ENCODE measurements at regions not wholly inside any gene's neighbourhood (a gene's known extent, or its start where the extent isn't known, plus 50 kb on each side); places are given as distances from the start of the nearest gene placed in this dataset.

DNA sequence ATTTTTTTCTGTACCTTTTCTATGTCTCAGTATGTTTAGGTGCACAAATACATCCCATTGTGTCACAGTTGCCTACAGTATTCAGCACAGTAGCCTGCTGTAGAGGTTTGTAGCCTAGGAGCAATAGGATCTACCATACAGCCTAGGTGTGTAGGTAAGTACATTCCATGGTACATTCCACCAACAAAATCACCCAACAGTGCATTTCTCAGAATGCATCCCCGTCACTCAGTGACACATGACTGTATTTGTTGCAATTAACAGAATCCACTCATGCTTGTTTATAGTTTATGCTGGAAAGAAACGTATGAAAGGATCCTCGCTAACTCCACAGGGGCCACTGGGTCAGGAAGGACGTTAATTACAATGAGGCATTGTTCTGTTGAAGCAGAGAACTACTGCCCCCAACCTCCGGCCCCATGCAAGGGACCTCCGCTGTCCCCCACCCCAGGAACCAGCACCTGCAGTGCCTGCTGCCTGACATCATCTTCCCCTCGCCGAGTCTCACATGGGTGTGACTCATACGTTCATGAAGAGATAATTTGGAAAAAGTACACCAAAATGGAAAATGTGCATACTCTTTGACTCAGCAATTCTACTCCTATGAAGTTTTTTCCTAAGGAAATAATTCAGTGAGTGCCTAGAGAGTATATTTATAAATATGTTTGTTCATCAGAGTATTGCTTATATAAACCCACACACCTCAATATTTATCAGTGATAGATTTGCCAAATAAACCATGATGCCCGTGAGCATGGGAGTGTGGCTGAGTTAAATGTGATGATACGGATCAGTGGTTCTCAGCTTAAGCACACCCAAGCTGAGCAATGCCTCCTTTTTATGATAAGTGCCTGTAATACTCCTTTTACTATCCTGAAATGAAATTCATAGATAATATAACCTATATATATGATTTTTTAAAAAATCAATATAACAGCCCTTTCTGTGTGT is 156.4 kb upstream of the ECI2 start (continued):
- TF ChIP-seq, protein P1, sequence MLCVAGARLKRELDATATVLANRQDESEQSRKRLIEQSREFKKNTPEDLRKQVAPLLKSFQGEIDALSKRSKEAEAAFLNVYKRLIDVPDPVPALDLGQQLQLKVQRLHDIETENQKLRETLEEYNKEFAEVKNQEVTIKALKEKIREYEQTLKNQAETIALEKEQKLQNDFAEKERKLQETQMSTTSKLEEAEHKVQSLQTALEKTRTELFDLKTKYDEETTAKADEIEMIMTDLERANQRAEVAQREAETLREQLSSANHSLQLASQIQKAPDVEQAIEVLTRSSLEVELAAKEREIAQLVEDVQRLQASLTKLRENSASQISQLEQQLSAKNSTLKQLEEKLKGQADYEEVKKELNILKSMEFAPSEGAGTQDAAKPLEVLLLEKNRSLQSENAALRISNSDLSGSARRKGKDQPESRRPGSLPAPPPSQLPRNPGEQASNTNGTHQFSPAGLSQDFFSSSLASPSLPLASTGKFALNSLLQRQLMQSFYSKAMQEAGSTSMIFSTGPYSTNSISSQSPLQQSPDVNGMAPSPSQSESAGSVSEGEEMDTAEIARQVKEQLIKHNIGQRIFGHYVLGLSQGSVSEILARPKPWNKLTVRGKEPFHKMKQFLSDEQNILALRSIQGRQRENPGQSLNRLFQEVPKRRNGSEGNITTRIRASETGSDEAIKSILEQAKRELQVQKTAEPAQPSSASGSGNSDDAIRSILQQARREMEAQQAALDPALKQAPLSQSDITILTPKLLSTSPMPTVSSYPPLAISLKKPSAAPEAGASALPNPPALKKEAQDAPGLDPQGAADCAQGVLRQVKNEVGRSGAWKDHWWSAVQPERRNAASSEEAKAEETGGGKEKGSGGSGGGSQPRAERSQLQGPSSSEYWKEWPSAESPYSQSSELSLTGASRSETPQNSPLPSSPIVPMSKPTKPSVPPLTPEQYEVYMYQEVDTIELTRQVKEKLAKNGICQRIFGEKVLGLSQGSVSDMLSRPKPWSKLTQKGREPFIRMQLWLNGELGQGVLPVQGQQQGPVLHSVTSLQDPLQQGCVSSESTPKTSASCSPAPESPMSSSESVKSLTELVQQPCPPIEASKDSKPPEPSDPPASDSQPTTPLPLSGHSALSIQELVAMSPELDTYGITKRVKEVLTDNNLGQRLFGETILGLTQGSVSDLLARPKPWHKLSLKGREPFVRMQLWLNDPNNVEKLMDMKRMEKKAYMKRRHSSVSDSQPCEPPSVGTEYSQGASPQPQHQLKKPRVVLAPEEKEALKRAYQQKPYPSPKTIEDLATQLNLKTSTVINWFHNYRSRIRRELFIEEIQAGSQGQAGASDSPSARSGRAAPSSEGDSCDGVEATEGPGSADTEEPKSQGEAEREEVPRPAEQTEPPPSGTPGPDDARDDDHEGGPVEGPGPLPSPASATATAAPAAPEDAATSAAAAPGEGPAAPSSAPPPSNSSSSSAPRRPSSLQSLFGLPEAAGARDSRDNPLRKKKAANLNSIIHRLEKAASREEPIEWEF (CRISPR knock-in tag; IDR thresholded peaks at IDR 0.05) = no peak
- TF ChIP-seq, protein P2, sequence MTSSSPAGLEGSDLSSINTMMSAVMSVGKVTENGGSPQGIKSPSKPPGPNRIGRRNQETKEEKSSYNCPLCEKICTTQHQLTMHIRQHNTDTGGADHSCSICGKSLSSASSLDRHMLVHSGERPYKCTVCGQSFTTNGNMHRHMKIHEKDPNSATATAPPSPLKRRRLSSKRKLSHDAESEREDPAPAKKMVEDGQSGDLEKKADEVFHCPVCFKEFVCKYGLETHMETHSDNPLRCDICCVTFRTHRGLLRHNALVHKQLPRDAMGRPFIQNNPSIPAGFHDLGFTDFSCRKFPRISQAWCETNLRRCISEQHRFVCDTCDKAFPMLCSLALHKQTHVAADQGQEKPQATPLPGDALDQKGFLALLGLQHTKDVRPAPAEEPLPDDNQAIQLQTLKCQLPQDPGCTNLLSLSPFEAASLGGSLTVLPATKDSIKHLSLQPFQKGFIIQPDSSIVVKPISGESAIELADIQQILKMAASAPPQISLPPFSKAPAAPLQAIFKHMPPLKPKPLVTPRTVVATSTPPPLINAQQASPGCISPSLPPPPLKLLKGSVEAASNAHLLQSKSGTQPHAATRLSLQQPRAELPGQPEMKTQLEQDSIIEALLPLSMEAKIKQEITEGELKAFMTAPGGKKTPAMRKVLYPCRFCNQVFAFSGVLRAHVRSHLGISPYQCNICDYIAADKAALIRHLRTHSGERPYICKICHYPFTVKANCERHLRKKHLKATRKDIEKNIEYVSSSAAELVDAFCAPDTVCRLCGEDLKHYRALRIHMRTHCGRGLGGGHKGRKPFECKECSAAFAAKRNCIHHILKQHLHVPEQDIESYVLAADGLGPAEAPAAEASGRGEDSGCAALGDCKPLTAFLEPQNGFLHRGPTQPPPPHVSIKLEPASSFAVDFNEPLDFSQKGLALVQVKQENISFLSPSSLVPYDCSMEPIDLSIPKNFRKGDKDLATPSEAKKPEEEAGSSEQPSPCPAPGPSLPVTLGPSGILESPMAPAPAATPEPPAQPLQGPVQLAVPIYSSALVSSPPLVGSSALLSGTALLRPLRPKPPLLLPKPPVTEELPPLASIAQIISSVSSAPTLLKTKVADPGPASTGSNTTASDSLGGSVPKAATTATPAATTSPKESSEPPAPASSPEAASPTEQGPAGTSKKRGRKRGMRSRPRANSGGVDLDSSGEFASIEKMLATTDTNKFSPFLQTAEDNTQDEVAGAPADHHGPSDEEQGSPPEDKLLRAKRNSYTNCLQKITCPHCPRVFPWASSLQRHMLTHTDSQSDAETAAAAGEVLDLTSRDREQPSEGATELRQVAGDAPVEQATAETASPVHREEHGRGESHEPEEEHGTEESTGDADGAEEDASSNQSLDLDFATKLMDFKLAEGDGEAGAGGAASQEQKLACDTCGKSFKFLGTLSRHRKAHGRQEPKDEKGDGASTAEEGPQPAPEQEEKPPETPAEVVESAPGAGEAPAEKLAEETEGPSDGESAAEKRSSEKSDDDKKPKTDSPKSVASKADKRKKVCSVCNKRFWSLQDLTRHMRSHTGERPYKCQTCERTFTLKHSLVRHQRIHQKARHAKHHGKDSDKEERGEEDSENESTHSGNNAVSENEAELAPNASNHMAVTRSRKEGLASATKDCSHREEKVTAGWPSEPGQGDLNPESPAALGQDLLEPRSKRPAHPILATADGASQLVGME (CRISPR knock-in tag; IDR thresholded peaks at IDR 0.05) = no peak
- TF ChIP-seq POLR2A (conservative IDR thresholded peaks at IDR 0.05) (no peak), ZNF316 (IDR thresholded peaks at IDR 0.05) (peak; percentile 92), FOSL1 (tag; conservative IDR thresholded peaks at IDR 0.05) (peak; percentile 100), ZNF436 (CRISPR knock-in tag; IDR thresholded peaks at IDR 0.05) (no peak), ZNF561 (CRISPR knock-in tag; conservative IDR thresholded peaks at IDR 0.05) (no peak), TAF9B (IDR thresholded peaks at IDR 0.05; ENCODE audit: partially characterized antibody) (peak; percentile 41), LARP7 (IDR thresholded peaks at IDR 0.05) (no peak), CBX8 (IDR thresholded peaks at IDR 0.05; ENCODE audit: borderline replicate concordance, extremely low read depth, low read depth, low read length, poor library complexity, severe bottlenecking) (no peak), RFX5 (IDR thresholded peaks at IDR 0.05; ENCODE audit: low read depth, low read length) (no peak), SMC3 (conservative IDR thresholded peaks at IDR 0.05; ENCODE audit: insufficient read depth, low read depth, low read length) (no peak), RBM14 (IDR thresholded peaks at IDR 0.05; ENCODE audit: borderline replicate concordance, insufficient read depth, low read depth, low read length) (no peak), PYGO2 (tag; IDR thresholded peaks at IDR 0.05) (no peak)
- TF ChIP-seq, protein P3, sequence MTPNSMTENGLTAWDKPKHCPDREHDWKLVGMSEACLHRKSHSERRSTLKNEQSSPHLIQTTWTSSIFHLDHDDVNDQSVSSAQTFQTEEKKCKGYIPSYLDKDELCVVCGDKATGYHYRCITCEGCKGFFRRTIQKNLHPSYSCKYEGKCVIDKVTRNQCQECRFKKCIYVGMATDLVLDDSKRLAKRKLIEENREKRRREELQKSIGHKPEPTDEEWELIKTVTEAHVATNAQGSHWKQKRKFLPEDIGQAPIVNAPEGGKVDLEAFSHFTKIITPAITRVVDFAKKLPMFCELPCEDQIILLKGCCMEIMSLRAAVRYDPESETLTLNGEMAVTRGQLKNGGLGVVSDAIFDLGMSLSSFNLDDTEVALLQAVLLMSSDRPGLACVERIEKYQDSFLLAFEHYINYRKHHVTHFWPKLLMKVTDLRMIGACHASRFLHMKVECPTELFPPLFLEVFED (CRISPR knock-in tag; conservative IDR thresholded peaks at IDR 0.05) = no peak

All from K562 (cell line).